ENCODE measurements at regions not wholly inside any gene's neighbourhood (a gene's known extent, or its start where the extent isn't known, plus 50 kb on each side); places are given as distances from the start of the nearest gene placed in this dataset.

DNA sequence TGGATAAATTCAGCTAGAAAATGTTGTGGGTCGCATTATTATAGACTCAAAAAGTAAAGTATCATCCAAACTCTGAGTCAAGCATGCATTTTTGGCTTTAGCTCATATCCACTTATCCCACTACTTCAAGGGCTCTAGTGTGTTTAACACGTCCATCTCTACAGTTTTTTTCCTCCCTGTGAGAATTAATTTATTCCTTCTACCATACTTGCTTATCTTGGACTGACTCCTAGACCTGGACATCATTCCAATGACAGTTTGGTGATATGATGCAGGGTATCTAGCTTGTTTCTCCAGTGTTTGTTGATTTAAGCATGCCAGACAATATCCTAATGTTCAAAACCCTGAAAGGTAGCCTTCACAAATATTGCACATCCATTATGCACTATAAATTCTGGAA is 1037.1 kb upstream of the INTU start:
- TF ChIP-seq, protein P1, sequence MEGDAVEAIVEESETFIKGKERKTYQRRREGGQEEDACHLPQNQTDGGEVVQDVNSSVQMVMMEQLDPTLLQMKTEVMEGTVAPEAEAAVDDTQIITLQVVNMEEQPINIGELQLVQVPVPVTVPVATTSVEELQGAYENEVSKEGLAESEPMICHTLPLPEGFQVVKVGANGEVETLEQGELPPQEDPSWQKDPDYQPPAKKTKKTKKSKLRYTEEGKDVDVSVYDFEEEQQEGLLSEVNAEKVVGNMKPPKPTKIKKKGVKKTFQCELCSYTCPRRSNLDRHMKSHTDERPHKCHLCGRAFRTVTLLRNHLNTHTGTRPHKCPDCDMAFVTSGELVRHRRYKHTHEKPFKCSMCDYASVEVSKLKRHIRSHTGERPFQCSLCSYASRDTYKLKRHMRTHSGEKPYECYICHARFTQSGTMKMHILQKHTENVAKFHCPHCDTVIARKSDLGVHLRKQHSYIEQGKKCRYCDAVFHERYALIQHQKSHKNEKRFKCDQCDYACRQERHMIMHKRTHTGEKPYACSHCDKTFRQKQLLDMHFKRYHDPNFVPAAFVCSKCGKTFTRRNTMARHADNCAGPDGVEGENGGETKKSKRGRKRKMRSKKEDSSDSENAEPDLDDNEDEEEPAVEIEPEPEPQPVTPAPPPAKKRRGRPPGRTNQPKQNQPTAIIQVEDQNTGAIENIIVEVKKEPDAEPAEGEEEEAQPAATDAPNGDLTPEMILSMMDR (IDR thresholded peaks at IDR 0.05), result no peak
- no peak for TF ChIP-seq EP300 (IDR thresholded peaks at IDR 0.05)
